HepG2 (cell line): ENCODE measurements at regions not wholly inside any gene's neighbourhood (a gene's known extent, or its start where the extent isn't known, plus 50 kb on each side); places are given as distances from the start of the nearest gene placed in this dataset.

Experiments used
- EP300 ChIP-seq, 3 experiments: sonication (generic) in 1 of 3; formaldehyde crosslinking in 1 of 3; IDR thresholded peaks; 2 replicates each; pipeline versions ENCODE4 v1.5.1 to v1.6.1; 2011 to 2020; ENCODE audit warnings: low read depth in 2 of 3, low read length in 2 of 3, borderline replicate concordance in 1 of 3, improper control_type of control experiment in 1 of 3, mild to moderate bottlenecking in 1 of 3, missing genetic modification reagents in 1 of 3, moderate library complexity in 1 of 3
- ESRRA ChIP-seq: sonication (generic); formaldehyde crosslinking; IDR thresholded peaks from 2 replicates; pipeline ENCODE4 v1.5.1; 2020; ENCODE audit warnings: mild to moderate bottlenecking, low read depth, missing genetic modification reagents
- U2AF1 ChIP-seq: fragments of 200-400 bp; formaldehyde crosslinking; optimal IDR thresholded peaks from 2 replicates; pipeline ENCODE3; 2017; ENCODE audit warnings: mild to moderate bottlenecking, low read depth, low read length
- TF ChIP-seq, protein P1 (sequence below): sonication (generic); formaldehyde crosslinking; IDR thresholded peaks from 2 replicates; pipeline ENCODE4 v1.5.0; 2020; ENCODE audit warnings: missing genetic modification reagents

DNA sequence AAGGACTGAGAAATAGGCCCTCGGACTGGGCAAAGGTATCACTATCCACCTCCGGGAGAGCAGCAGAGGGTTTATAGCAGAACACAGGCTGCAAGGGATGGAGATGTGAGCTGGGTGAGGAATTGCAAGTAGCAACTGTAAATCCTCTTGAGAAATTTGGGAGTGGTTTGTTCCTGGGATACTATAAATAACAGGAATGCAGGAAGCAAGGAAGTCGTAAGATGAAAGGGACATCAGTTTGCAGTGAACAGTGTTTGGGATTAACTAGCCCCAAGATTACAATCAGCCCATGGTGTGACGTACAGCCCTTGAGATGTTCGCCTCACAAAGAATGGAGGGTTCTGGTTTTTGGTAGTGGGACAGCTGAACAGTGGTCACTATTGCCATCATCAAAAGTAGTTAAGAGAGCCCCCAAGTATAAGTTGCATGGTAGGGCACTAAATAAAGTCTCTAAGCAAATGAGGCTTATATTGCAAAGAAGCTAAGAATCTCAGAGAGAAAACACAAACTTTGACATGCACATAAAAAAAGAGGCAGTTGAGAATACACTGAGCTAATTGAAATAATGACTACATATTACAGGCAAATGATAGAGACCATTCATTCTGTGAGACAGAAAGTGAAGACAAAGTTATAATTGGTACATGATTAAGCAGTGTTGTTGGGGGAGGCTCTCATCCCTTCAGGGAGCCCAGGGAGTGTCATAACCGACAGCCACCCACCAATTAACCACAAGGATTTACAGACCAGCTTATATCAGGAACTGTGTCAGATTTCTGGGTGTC, 362.5 kb upstream of the ACVR2A start:
- TF ChIP-seq U2AF1 (no peak), EP300 (IDR thresholded peaks at IDR 0.05; ENCODE audit: low read depth in 2 of 2, low read length in 2 of 2) (no peak), EP300 (CRISPR knock-in tag; IDR thresholded peaks at IDR 0.05; ENCODE audit: borderline replicate concordance) (no peak), ESRRA (CRISPR knock-in tag) (no peak)
- TF ChIP-seq, protein P1, sequence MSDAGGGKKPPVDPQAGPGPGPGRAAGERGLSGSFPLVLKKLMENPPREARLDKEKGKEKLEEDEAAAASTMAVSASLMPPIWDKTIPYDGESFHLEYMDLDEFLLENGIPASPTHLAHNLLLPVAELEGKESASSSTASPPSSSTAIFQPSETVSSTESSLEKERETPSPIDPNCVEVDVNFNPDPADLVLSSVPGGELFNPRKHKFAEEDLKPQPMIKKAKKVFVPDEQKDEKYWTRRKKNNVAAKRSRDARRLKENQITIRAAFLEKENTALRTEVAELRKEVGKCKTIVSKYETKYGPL (CRISPR knock-in tag): no peak
